ENCODE measurements at regions not wholly inside any gene's neighbourhood (a gene's known extent, or its start where the extent isn't known, plus 50 kb on each side); places are given as distances from the start of the nearest gene placed in this dataset.
"Not testable (repeated sequence)": the region's sequence is repeated elsewhere in the genome, so short reads cannot be mapped to it uniquely, and the experiment has no call there.

- Histone ChIP-seq H3K27ac (replicated peaks) (no peak overlapping the region), H3K36me3 (no peaks in the 10 kb centered on the region), H3K27me3 (ENCODE audit: low read depth) (peaks cover 35% of the 10 kb centered on the region), H3K4me3 (no peak overlapping the region), H3K4me1 (no peaks in the 10 kb centered on the region), H3K9me3 (replicated peaks) (no peaks in the 10 kb centered on the region)
- no peak for DNase-seq
- no peak for TF ChIP-seq CTCF (IDR thresholded peaks at IDR 0.05; ENCODE audit: borderline replicate concordance)
- intact Hi-C loops (cut with micrococcal nuclease): no loop called here
Measured at GRCh38 chr11:67820081-67820480, 145.7 kb upstream of the ALDH3B2 start.

GRCh38 chr11:67817558-67817957 lies 143.1 kb upstream of the ALDH3B2 start:
- intact Hi-C loops (cut with micrococcal nuclease); H3K36me3 ChIP-seq; H3K27ac ChIP-seq (replicated peaks); H3K4me3 ChIP-seq; H3K4me1 ChIP-seq; H3K9me3 ChIP-seq (replicated peaks); DNase-seq: not testable (repeated sequence)
- H3K27me3 ChIP-seq (ENCODE audit: low read depth): peaks cover 40% of the 10 kb centered on the region

GRCh38 chr11:67809301-67809700 lies 134.9 kb upstream of the ALDH3B2 start:
- DNase-seq; H3K27ac ChIP-seq (replicated peaks); H3K36me3 ChIP-seq; intact Hi-C loops (cut with micrococcal nuclease); H3K4me3 ChIP-seq; H3K9me3 ChIP-seq (replicated peaks): not testable (repeated sequence)
- H3K27me3 ChIP-seq (ENCODE audit: low read depth): peaks cover 24% of the 10 kb centered on the region
- peaks cover 17% of the 10 kb centered on the region for H3K4me1 ChIP-seq

GRCh38 chr11:67807896-67808295 lies 133.5 kb upstream of the ALDH3B2 start:
- H3K36me3 ChIP-seq; H3K27ac ChIP-seq (replicated peaks); H3K9me3 ChIP-seq (replicated peaks); intact Hi-C loops (cut with micrococcal nuclease); H3K4me3 ChIP-seq; DNase-seq: not testable (repeated sequence)
- Histone ChIP-seq H3K27me3 (ENCODE audit: low read depth) (peaks cover 16% of the 10 kb centered on the region), H3K4me1 (peaks cover 17% of the 10 kb centered on the region)

GRCh38 chr11:67806728-67807235 lies 132.4 kb upstream of the ALDH3B2 start:
- peak overlapping the region; percentile 79 for H3K4me3 ChIP-seq

GRCh38 chr11:67806183-67806582 lies 131.8 kb upstream of the ALDH3B2 start:
- Histone ChIP-seq H3K27ac (replicated peaks) (peak overlapping the region; percentile 84), H3K4me3 (peak overlapping the region; percentile 79), H3K4me1 (peaks cover 17% of the 10 kb centered on the region)
- H3K9me3 ChIP-seq (replicated peaks); DNase-seq; H3K27me3 ChIP-seq (ENCODE audit: low read depth); intact Hi-C loops (cut with micrococcal nuclease); H3K36me3 ChIP-seq: not testable (repeated sequence)

More at GRCh38 chr11:67806728-67807235, 132.4 kb upstream of the ALDH3B2 start:
- intact Hi-C loops (cut with micrococcal nuclease); H3K9me3 ChIP-seq (replicated peaks); DNase-seq; H3K27me3 ChIP-seq (ENCODE audit: low read depth); H3K27ac ChIP-seq (replicated peaks); H3K36me3 ChIP-seq: not testable (repeated sequence)
- peaks cover 17% of the 10 kb centered on the region for H3K4me1 ChIP-seq

- Histone ChIP-seq H3K4me1 (peaks cover 17% of the 10 kb centered on the region), H3K4me3 (peak overlapping the region; percentile 79), H3K27ac (replicated peaks) (peak overlapping the region; percentile 84)
- peak; percentile 99 for DNase-seq
- H3K9me3 ChIP-seq (replicated peaks); H3K36me3 ChIP-seq; intact Hi-C loops (cut with micrococcal nuclease); H3K27me3 ChIP-seq (ENCODE audit: low read depth): not testable (repeated sequence)
Measured at GRCh38 chr11:67805253-67806126, 131.1 kb upstream of the ALDH3B2 start.

- intact Hi-C loops (cut with micrococcal nuclease); H3K27me3 ChIP-seq (ENCODE audit: low read depth); DNase-seq; H3K9me3 ChIP-seq (replicated peaks); H3K36me3 ChIP-seq: not testable (repeated sequence)
- H3K27ac ChIP-seq (replicated peaks): peak overlapping the region; percentile 84
- H3K4me3 ChIP-seq: peak overlapping the region; percentile 79
- peaks cover 17% of the 10 kb centered on the region for H3K4me1 ChIP-seq
Measured at GRCh38 chr11:67804435-67805252, 130.2 kb upstream of the ALDH3B2 start.

GRCh38 chr11:67803519-67803918 lies 129.1 kb upstream of the ALDH3B2 start:
- H3K27me3 ChIP-seq (ENCODE audit: low read depth); H3K9me3 ChIP-seq (replicated peaks); intact Hi-C loops (cut with micrococcal nuclease); H3K27ac ChIP-seq (replicated peaks); H3K4me3 ChIP-seq; DNase-seq; H3K36me3 ChIP-seq: not testable (repeated sequence)
- H3K4me1 ChIP-seq: peaks cover 17% of the 10 kb centered on the region

GRCh38 chr11:67803055-67803454 lies 128.6 kb upstream of the ALDH3B2 start:
- H3K4me3 ChIP-seq; intact Hi-C loops (cut with micrococcal nuclease); H3K9me3 ChIP-seq (replicated peaks); H3K27me3 ChIP-seq (ENCODE audit: low read depth); DNase-seq; H3K27ac ChIP-seq (replicated peaks); H3K36me3 ChIP-seq: not testable (repeated sequence)
- H3K4me1 ChIP-seq: peaks cover 17% of the 10 kb centered on the region

GRCh38 chr11:67802623-67803022 lies 128.2 kb upstream of the ALDH3B2 start:
- H3K36me3 ChIP-seq; intact Hi-C loops (cut with micrococcal nuclease); H3K4me3 ChIP-seq; DNase-seq; H3K27ac ChIP-seq (replicated peaks); H3K9me3 ChIP-seq (replicated peaks); H3K27me3 ChIP-seq (ENCODE audit: low read depth): not testable (repeated sequence)
- H3K4me1 ChIP-seq: peaks cover 17% of the 10 kb centered on the region

- not testable (repeated sequence) for H3K27ac ChIP-seq (replicated peaks)
Measured at GRCh38 chr11:67801397-67801796, 127.0 kb upstream of the ALDH3B2 start.

More at GRCh38 chr11:67801397-67801796, 127.0 kb upstream of the ALDH3B2 start:
- DNase-seq; H3K4me3 ChIP-seq; H3K36me3 ChIP-seq; intact Hi-C loops (cut with micrococcal nuclease); H3K9me3 ChIP-seq (replicated peaks); H3K27me3 ChIP-seq (ENCODE audit: low read depth): not testable (repeated sequence)
- H3K4me1 ChIP-seq: peaks cover 12% of the 10 kb centered on the region

Data from left ventricle myocardium inferior (tissue), 1 donor.